HCEC 1CT (cell line): ENCODE measurements at regions not wholly inside any gene's neighbourhood (a gene's known extent, or its start where the extent isn't known, plus 50 kb on each side); places are given as distances from the start of the nearest gene placed in this dataset.
"Not testable (repeated sequence)": the region's sequence is repeated elsewhere in the genome, so short reads cannot be mapped to it uniquely, and the experiment has no call there.

Experiments
- DNase-seq: peaks from one replicate; pipeline ENCODE4 v3.0.0-alpha.2; 2017

- DNase-seq, result peak; percentile 7
Observed at GRCh38 chr4:13678186-13678924, 50.8 kb upstream of the BOD1L1 start.

DNA sequence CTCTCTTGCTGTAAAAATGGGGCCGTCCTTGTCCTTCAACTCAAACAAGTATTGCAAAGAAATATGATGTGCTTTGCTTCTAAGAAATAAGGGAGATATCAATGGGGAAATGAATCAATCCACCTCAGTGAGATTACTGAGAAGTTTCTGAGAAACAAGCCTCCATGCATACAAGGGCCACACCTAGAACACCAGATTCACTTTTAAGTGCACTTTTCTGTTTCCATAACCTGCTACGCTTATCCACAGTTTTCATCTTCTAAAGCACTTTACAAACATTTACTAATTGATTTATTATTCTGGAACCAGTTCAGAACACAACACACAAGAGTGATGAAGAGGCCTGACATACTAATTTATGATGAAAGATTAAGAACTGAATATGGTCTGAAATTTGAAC, 54.0 kb upstream of the BOD1L1 start:
- no peak for DNase-seq

DNA sequence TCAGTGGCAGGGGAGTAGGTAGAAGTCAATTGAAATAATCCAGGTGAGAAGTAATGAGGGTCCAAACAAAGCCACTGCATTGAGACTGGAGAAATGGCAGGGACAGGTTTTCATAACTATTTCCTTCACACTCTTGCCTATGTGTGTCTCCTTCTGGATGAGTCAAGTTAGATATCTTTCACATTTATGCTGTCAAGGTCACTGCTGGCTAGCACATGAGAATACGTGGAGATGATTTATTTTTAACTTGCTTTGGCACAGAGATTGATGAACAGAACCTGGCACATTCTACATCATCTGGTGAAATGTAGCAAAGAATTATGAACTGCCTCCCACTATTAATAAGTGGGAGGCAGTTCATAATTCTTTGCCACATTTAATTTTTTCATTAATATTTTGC, 66.7 kb upstream of the BOD1L1 start:
- DNase-seq, result no peak

DNA sequence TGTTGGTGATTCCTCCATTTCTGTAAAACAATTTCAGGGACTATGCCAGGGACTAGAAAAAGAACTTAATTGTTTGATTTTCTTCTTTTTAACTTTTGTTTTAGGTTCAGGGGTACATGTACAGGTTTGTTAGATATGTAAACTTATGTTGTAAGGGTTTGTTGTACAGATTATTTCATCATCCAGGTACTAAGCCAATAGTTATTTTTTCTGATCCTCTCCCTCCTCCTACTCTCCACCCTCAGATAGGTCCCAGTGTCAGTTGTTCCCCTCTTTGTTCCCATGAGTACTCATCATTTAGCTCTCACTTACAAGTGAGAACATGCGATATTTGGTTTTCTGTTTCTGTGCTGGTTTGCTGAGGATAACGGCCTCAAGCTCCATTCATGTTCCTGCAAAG, 70.8 kb upstream of the BOD1L1 start:
- no peak for DNase-seq

DNA sequence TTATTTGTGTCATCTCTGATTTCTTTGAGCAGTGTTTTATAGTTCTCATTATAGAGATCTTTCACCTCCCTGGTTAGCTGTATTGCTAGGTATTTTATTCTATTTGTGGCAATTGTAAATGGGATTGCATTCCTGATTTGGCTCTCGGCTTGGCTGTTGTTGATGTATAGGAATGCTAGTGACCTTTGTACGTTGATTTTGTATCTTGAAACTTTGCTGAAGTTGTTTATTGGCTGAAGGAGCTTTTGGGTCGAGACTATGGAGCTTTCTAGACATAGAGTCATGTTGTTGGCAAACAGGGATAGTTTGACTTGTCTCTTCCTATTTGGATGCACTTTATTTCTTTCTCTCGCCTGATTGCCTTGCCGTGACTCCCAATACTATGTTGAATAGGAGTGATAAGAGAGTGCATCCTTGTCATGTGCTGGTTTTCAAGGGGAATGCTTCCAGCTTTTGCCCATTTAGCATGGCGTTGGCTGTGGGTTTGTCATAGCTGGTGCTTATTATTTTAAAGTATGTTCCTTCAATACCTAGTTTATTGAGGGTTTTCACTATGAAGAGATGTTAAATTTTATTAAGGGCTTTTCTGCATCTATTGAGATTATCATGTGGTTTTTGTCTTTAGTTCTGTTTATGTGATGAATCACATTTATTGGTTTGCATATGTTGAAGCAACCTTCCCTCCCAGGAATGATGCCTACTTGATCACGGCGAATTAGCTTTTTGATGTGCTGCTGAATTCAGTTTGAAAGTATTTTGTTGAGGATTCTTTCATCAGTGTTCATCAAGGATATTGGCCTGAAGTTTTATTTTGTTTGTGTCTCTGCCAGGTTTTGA, 72.7 kb upstream of the BOD1L1 start:
- peak; percentile 81 for DNase-seq

GRCh38 chr4:13700858-13701140, 73.3 kb upstream of the BOD1L1 start:
- DNase-seq, result not testable (repeated sequence)

GRCh38 chr4:13701937-13702446, 74.5 kb upstream of the BOD1L1 start:
- DNase-seq, result peak; percentile 50

GRCh38 chr4:13703096-13703495, 75.6 kb upstream of the BOD1L1 start:
- DNase-seq, result no peak

DNA sequence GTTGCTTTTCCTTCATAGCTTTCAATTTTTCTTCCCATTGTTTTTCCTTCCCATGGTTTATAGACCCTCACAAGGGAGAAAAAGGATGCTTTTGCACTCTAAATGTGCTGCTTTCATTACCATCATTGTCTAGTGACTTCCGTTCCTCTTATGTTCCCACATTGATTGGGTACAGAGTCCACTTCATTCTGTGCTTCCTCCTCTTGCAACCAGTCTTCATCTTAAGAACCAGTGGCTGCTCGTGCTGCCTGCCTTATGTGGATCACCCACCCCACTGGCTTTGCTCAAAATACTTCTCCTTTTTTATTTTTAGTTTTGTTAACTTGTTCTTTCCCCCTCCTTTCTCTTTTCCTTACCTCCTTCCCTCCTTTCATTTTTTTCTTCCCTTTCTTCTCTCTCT, 76.5 kb upstream of the BOD1L1 start:
- no peak for DNase-seq

DNA sequence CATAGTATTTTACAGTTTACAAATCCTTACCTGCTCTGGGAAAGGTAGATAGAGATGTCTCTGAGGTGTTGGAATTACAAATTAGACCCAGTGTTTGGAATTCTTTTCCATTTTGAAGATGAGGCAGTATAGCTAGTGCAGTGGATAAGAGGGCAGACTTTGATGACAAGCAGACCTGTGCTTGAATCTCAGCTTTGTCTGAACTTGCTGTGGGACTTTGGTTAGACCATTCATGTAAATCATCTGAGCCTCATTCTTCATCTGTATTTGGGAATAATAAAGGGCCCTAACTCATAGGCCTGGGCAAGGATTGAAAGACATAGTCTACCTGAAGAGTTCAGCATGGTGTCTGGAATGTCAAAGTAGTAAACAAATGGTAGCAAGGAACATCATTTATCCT, 77.2 kb upstream of the BOD1L1 start:
- no peak for DNase-seq

GRCh38 chr4:13705521-13706041, 78.1 kb upstream of the BOD1L1 start:
- no peak for DNase-seq

DNA sequence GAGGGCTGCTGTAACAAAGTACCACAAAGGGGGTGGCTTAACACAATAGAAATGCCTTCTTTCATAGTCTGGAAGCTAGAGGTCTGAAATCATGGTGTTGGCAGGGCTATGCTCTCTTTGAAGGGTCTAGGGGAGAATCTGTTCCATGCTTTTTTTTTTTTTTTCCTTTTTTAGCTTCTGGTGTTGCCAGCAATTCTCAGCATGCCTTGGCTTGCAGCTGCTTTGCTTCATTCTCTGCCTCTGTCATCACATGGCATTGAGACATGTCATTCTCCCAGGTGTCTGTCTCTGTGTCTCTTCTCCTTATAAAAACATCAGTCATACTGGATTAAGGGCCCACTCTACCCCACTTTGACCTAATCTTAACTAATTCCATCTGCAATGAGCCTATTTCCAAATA, 78.6 kb upstream of the BOD1L1 start:
- no peak for DNase-seq

DNA sequence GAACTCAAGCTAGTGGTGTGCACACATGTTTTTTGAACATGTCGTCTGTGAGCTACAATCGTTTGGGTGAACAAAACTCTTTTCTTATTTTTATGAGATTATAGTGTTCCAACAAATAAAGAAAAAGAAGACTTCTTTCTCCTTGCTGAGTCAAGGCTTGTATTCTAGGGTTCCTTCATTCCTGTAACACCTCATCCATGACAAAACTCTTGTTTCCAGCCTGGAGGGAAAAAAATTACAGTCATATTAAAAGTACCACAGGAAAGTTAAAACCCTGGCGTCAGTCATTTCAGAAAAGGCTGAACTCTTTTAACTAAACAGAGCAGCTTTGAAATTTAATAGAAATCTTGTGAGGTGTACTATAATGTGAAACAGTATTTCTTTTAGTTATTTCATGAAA, 79.2 kb upstream of the BOD1L1 start:
- DNase-seq, result no peak

- no peak for DNase-seq
Observed at GRCh38 chr4:13710246-13710885, 82.8 kb upstream of the BOD1L1 start.

GRCh38 chr4:13711233-13711785, 83.8 kb upstream of the BOD1L1 start:
- no peak for DNase-seq

DNA sequence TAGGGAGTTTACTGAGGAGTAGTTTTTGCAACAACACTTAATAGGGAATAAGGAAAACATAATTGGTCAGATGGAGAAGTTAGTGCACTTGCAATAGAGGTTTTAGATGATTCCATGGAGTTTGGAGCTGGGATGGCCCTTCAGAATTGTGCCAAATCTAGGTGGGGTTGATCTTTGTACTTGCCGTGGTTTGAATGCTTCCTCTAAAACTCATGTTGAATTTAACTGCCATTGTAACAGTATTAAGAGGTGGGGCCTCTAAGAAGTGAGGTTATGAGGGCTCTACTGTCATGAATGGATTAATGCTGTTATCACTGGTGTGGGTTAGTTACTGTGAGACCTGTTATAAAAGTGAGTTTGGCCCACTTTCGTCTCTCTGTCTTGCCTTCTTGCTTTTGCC, 94.4 kb upstream of the BOD1L1 start:
- no peak for DNase-seq

DNA sequence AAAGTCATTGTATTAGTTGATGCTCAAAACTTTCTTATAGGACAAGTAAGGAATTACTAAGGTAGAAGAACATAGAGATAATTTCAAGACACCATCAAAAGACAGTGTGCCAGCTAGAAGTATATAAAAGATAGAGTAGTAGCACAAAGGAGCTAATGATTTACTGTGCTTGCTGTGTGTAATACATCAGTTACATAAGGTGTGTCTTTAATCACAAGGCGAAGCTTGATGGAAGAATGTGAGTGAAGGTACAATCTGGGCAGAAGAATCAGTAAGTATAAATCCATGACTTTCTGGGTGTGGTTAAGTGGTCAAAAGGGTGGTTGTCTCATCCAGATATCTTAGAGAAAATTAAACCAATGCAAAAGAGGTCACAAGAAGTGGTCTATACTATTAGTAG, 95.1 kb upstream of the BOD1L1 start:
- no peak for DNase-seq

DNA sequence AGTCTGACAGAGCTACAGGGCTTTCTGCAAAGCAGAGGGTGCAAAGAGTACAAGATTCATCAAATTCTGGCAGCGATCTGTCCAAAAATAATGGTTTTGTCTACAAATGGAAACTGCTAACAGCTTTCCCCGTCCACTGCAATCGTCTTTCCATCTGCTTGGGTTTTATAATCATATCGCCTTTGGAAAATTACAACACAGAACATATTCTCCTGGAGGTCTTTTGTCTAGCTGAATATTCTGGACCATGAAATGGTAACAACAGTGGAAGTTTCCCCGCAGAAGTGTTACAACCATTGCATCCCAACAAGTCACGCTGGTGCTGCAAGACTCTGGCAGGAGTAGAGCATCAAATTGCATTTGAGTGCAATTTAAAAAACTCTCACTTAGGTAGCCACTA, 101.2 kb upstream of the BOD1L1 start:
- no peak for DNase-seq

GRCh38 chr4:13731019-13731418, 103.5 kb upstream of the BOD1L1 start:
- DNase-seq, result no peak

DNA sequence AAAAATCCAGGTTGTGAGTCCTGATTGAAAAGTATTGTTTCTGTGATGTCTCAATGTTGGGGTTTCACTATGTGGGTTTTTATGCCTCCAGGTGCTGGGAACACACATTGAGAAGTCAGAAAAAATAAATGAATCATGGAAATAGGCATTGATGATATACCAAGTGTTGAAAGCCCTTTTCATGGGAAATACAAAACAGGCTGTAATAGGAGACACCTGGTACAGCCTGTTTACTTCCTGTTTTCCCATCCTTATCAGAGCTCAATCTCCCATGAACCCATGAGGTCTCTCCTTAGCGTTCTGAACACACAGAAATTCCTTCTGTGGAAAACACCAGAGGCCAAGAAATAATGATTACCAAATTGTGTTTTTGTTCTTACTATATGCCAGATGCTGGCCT, 106.3 kb upstream of the BOD1L1 start:
- DNase-seq, result no peak

- DNase-seq, result no peak
Observed at GRCh38 chr4:13750594-13750993, 123.1 kb upstream of the BOD1L1 start.

GRCh38 chr4:13761581-13761980, 134.1 kb upstream of the BOD1L1 start:
- not testable (repeated sequence) for DNase-seq

- DNase-seq, result peak; percentile 50
Observed at GRCh38 chr4:13762130-13762529, 134.6 kb upstream of the BOD1L1 start.
